Adrenal gland (tissue), 9 donors: ENCODE measurements at regions not wholly inside any gene's neighbourhood (a gene's known extent, or its start where the extent isn't known, plus 50 kb on each side); places are given as distances from the start of the nearest gene placed in this dataset.

Source experiments
- DNase-seq, 7 donors: peaks; one replicate each; pipeline ENCODE4 v3.0.0-alpha.2; 2019 to 2020
- H3K27ac ChIP-seq, 5 donors: fragments of 200-600 bp; sonication (generic) in 4 of 5; 1 replicate in 3 of 5; 2 replicates in 2 of 5; pipeline versions ENCODE4 v1.5.1 to v1.8.0; 2016 to 2020; ENCODE audit warnings: mild to moderate bottlenecking in 1 of 5
- H3K27me3 ChIP-seq: fragments of 200-600 bp; 2 replicates; pipeline ENCODE4 v1.8.0; 2021
- H3K36me3 ChIP-seq, 2 donors: fragments of 200-600 bp; replicated peaks in 1 of 2; 1 replicate in 1 of 2; 2 replicates in 1 of 2; pipeline versions ENCODE4 v1.5.1 to v1.8.0; 2018 to 2022
- H3K4me1 ChIP-seq, 2 donors: fragments of 200-600 bp; replicated peaks in 1 of 2; 1 replicate in 1 of 2; 2 replicates in 1 of 2; pipeline versions ENCODE4 v1.5.1 to v1.8.0; 2018 to 2021
- H3K4me3 ChIP-seq, 4 donors: fragments of 200-600 bp; sonication (generic) in 3 of 4; one replicate each; pipeline ENCODE4 v1.5.1; 2016 to 2018
- H3K9me3 ChIP-seq, 3 donors: fragments of 200-600 bp; sonication (generic) in 1 of 3; replicated peaks in 1 of 3; 1 replicate in 2 of 3; 2 replicates in 1 of 3; pipeline versions ENCODE4 v1.5.1 to v1.8.0; 2016 to 2021
- POLR2A ChIP-seq, 2 donors: fragments of 450-650 bp; IDR thresholded peaks; one replicate each; pipeline ENCODE4 v1.6.1; 2017; ENCODE audit warnings: antibody characterized with exemption in 2 of 2, mild to moderate bottlenecking in 2 of 2, moderate library complexity in 1 of 2
- WGBS, 4 donors: extraction: QIAGEN DNeasy Blood & Tissue Kit in 2 of 4; methylation state at CpG; one replicate each; pipeline versions ENCODE4 v1.1.5 to v1.1.7; 2013 to 2017; 5-methylcytosine and 5-hydroxymethylcytosine counted together
- intact Hi-C, 2 donors: fragments of 100-400 bp; cut with DNase I; formaldehyde crosslinking; loops; one replicate each; pipeline versions ENCODE4 v1.14.1 to v1.15.0; 2022 to 2023
- TF ChIP-seq, protein P1 (sequence below), 6 experiments: fragments of 450-650 bp in 4 of 6; fragments of 200-600 bp in 2 of 6; sonication (generic) in 1 of 6; IDR thresholded peaks; 1 replicate in 5 of 6; 2 replicates in 1 of 6; pipeline versions ENCODE4 v1.5.1 to v1.8.0; 2016 to 2021; ENCODE audit warnings: antibody characterized with exemption in 6 of 6, mild to moderate bottlenecking in 2 of 6, moderate library complexity in 1 of 6
- donor health status: healthy with polysubstance abuse.
- donor health status: Bipolar disorder and iron deficiency.
- donor health status: DM: yes; HTN: yes; CAD: no.
- donor health status: DM: no; HTN: no; CAD: no.
- donor health status: DM: no; HTN: no; CAD: no.

DNA sequence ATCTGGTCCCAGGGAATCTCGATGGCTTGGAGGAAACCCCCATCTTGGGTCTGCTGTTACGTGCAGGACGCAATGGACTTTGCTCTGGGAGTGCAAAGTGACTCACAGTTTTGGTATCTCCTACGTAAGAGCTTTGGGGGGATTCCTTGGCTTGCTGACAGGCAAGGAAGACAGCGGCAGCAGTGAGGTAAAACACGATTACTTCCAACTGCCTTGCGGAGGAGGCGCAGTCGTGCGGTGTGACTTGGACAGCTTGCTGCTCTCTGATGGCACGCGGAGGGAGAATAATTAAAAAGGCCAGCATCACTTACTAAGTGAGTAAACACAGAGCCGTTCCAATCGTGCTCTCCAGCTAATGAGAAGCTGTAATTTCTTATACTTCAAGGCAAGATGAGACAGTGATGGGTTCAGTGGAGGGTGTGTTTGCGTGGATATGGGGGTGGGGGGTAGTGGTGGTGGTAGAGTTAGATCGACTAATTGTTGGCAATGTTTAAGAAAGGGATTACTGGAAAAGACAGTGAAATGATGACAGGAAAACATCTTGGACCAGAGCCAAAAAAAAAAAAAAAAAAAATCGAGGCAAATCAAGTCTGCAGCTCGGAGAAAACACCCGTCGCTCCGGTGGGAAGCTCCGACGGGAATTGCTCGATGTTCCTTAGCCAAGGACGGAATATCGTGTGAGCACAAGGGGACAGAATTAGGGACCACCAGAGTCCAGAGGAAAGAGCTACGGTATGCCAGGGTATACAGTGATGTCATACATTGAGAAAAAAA lies 184.8 kb upstream of the ZFHX3 start:
- no peaks in the 10 kb centered on the region for H3K9me3 ChIP-seq
- DNase-seq, result peak in 5 of 7 donors; percentile 16 to 61 (median 21)
- intact Hi-C loops, result no loop called here
- WGBS, 4 donors, result 45 to 57% (median 51%) methylated on average over 27 of the region's 27 CpGs
- TF ChIP-seq POLR2A (IDR thresholded peaks at IDR 0.05), result no peak
- TF ChIP-seq, protein P1, sequence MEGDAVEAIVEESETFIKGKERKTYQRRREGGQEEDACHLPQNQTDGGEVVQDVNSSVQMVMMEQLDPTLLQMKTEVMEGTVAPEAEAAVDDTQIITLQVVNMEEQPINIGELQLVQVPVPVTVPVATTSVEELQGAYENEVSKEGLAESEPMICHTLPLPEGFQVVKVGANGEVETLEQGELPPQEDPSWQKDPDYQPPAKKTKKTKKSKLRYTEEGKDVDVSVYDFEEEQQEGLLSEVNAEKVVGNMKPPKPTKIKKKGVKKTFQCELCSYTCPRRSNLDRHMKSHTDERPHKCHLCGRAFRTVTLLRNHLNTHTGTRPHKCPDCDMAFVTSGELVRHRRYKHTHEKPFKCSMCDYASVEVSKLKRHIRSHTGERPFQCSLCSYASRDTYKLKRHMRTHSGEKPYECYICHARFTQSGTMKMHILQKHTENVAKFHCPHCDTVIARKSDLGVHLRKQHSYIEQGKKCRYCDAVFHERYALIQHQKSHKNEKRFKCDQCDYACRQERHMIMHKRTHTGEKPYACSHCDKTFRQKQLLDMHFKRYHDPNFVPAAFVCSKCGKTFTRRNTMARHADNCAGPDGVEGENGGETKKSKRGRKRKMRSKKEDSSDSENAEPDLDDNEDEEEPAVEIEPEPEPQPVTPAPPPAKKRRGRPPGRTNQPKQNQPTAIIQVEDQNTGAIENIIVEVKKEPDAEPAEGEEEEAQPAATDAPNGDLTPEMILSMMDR (IDR thresholded peaks at IDR 0.05), result no peak
- H3K27ac ChIP-seq, result no peak overlapping the region
- no peaks in the 10 kb centered on the region for H3K36me3 ChIP-seq
- peak overlapping the region in 1 of 4 donors; percentile 9 for H3K4me3 ChIP-seq
- H3K4me1 ChIP-seq, result peaks cover 0 to 18% of the 10 kb centered on the region in 2 donors
- no peaks in the 10 kb centered on the region for H3K27me3 ChIP-seq

DNA sequence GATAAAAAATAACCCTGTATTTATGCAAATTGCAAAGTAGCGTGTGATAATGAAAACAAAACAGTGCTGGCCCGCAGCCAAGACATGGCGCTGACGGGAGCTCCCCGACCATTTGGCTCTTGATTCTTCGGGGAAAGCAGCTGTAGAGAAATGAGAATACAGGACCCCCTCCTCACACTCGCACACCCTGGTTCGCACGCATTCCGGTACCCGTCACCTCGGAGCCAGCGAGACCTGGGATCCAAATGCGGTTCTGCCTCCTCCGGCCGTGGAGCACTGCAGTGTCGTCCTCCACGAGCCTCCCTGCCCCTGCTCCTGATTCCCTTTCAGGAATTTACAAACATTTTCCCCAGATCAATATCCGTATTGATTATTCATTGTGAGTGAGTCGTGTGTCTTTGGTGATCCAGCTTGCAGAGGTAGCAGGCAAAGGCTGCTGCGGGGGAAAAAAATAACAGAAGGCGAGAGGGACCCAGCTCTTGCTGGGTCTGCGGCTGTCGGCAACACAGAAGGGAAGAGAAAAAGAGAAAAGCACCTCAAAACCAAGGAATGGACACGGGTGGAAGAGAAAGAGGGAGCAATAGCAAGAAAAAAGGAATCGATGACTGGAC lies 184.1 kb upstream of the ZFHX3 start:
- Histone ChIP-seq H3K27me3 (no peaks in the 10 kb centered on the region), H3K4me3 (no peak overlapping the region), H3K27ac (no peak overlapping the region), H3K9me3 (no peaks in the 10 kb centered on the region), H3K4me1 (peaks cover 0 to 18% of the 10 kb centered on the region in 2 donors), H3K36me3 (no peaks in the 10 kb centered on the region)
- intact Hi-C loops, result no loop called here
- 91 to 95% (median 92%) methylated on average over 25 to 26 of the region's 26 CpGs for WGBS, 4 donors
- TF ChIP-seq POLR2A (IDR thresholded peaks at IDR 0.05), result no peak
- TF ChIP-seq, protein P1 (IDR thresholded peaks at IDR 0.05), result no peak
- no peak for DNase-seq

DNA sequence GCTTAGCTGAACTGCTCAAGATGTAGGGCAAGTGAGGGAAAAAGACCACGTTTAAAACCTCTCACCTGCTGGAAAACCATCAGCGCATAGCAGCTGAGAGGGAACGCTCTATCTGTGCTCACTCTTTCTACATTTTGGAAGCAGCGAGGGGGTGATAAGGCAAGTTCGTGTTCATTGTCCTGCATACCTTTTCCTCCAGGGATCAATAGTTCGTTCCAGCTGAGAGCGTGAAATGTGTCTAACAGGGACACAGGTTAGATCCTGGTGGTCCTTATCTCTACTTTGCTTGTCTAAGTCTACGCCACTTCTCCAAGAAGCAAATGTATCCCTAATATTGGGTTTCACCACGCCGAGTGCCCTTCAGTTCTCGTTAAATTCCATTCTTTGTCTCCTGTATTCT lies 183.5 kb upstream of the ZFHX3 start:
- peaks cover 0 to 18% of the 10 kb centered on the region in 2 donors for H3K4me1 ChIP-seq
- H3K27me3 ChIP-seq, result no peaks in the 10 kb centered on the region
- H3K27ac ChIP-seq, result no peak overlapping the region
- TF ChIP-seq POLR2A (IDR thresholded peaks at IDR 0.05), result no peak
- TF ChIP-seq, protein P1 (IDR thresholded peaks at IDR 0.05), result no peak
- no peaks in the 10 kb centered on the region for H3K36me3 ChIP-seq
- H3K9me3 ChIP-seq, result no peaks in the 10 kb centered on the region
- H3K4me3 ChIP-seq, result no peak overlapping the region
- DNase-seq, result no peak
- intact Hi-C loops, result no loop called here
- WGBS, 4 donors, result 95 to 96% (median 95%) methylated on average over 11 of the region's 11 CpGs

DNA sequence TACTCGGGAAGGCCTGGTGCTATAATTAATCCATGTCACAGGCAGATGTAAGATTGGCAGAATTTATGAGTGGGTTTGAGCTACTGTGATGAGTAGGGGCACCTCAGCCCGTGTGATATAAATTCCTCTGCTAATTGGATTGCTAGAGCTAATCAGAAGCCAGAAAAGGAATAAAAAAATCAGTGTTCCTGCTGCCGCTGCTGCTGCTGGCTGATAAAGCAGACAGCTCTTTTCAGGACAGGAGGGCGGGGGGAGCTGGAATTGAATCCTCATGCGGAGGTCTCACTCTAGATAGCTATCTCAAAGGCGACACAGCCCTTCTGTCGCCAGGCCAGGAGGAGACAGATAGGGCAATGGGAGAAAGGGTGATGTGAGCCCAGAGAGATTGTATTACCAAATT lies 182.7 kb upstream of the ZFHX3 start:
- 80 to 92% (median 88%) methylated on average over 7 of the region's 7 CpGs for WGBS, 4 donors
- H3K4me3 ChIP-seq, result no peak overlapping the region
- intact Hi-C loops, result no loop called here
- DNase-seq, result no peak
- H3K27ac ChIP-seq, result no peak overlapping the region
- no peaks in the 10 kb centered on the region for H3K27me3 ChIP-seq
- TF ChIP-seq, protein P1 (IDR thresholded peaks at IDR 0.05), result no peak
- no peak for TF ChIP-seq POLR2A (IDR thresholded peaks at IDR 0.05)
- H3K9me3 ChIP-seq, result no peaks in the 10 kb centered on the region
- H3K36me3 ChIP-seq, result no peaks in the 10 kb centered on the region
- peaks cover 0 to 18% of the 10 kb centered on the region in 2 donors for H3K4me1 ChIP-seq
